OCI-LY1 (cell line): ENCODE measurements at regions not wholly inside any gene's neighbourhood (a gene's known extent, or its start where the extent isn't known, plus 50 kb on each side); places are given as distances from the start of the nearest gene placed in this dataset.

ENCODE experiments used
- H2AFZ ChIP-seq: fragments of 200-600 bp; sonication (generic), shearing (Covaris generic); 2 replicates; pipeline ENCODE4 v1.6.0; 2014; ENCODE audit warnings: antibody characterized with exemption, mild to moderate bottlenecking, low read length
- H3F3A ChIP-seq: fragments of 200-600 bp; sonication (generic), shearing (Covaris generic); 2 replicates; pipeline ENCODE4 v1.6.0; 2014; ENCODE audit warnings: mild to moderate bottlenecking, antibody characterized with exemption, low read length, moderate library complexity; ENCODE audit not compliant: insufficient read depth
- H3K27ac ChIP-seq: fragments of 200-600 bp; sonication (generic); 2 replicates; pipeline ENCODE4 v1.5.1; 2014; ENCODE audit warnings: low read length, mixed run types, mild to moderate bottlenecking, low read depth; ENCODE audit not compliant: poor library complexity, severe bottlenecking
- H3K27me3 ChIP-seq: fragments of 200-600 bp; sonication (generic); 2 replicates; pipeline ENCODE4 v1.6.0; 2014; ENCODE audit warnings: antibody characterized with exemption, mild to moderate bottlenecking, low read length, moderate library complexity; ENCODE audit not compliant: insufficient read depth
- H3K36me3 ChIP-seq: fragments of 200-600 bp; sonication (generic); 2 replicates; pipeline ENCODE4 v1.6.1; 2014; ENCODE audit warnings: mild to moderate bottlenecking, antibody characterized with exemption, low read length, moderate library complexity, mixed read lengths; ENCODE audit not compliant: insufficient read depth
- H3K4me1 ChIP-seq: fragments of 200-600 bp; sonication (generic); 2 replicates; pipeline ENCODE4 v1.5.1; 2014; ENCODE audit warnings: mild to moderate bottlenecking, low read length, moderate library complexity; ENCODE audit not compliant: insufficient read depth, severe bottlenecking
- H3K4me2 ChIP-seq: fragments of 200-600 bp; sonication (generic), shearing (Covaris generic); 2 replicates; pipeline ENCODE4 v1.6.1; 2014; ENCODE audit warnings: low read length
- H3K4me3 ChIP-seq: fragments of 200-600 bp; sonication (generic); 2 replicates; pipeline ENCODE4 v1.5.1; 2014; ENCODE audit warnings: low read length, low read depth, mild to moderate bottlenecking, mixed read lengths; ENCODE audit not compliant: poor library complexity, severe bottlenecking
- H3K79me2 ChIP-seq: fragments of 200-600 bp; shearing (Covaris generic); 2 replicates; pipeline ENCODE4 v1.6.1; 2016; ENCODE audit warnings: mixed run types, low read length, mixed read lengths; ENCODE audit not compliant: insufficient read depth
- H3K9ac ChIP-seq: fragments of 200-600 bp; sonication (generic), shearing (Covaris generic); 2 replicates; pipeline ENCODE4 v1.6.1; 2014; ENCODE audit warnings: mild to moderate bottlenecking, low read length, mixed read lengths
- H3K9me2 ChIP-seq: fragments of 200-600 bp; sonication (generic), shearing (Covaris generic); 2 replicates; pipeline ENCODE4 v1.6.1; 2014; ENCODE audit warnings: low read depth, mild to moderate bottlenecking, low read length, mixed read lengths
- H3K9me3 ChIP-seq: fragments of 200-600 bp; shearing (Covaris generic); 2 replicates; pipeline ENCODE4 v1.6.1; 2014; ENCODE audit warnings: low read length, mixed read lengths
- H4K20me1 ChIP-seq: fragments of 200-600 bp; sonication (generic), shearing (Covaris generic); 2 replicates; pipeline ENCODE4 v1.6.0; 2016; ENCODE audit warnings: mild to moderate bottlenecking, low read length; ENCODE audit not compliant: insufficient read depth
- EZH2 ChIP-seq: fragments of 200-600 bp; sonication (generic), shearing (Covaris generic); IDR thresholded peaks from 2 replicates; pipeline ENCODE4 v1.8.0; 2017; ENCODE audit warnings: borderline replicate concordance, mixed run types, mild to moderate bottlenecking, antibody characterized with exemption, low read length, moderate library complexity, mixed read lengths
- TF ChIP-seq, protein P1 (sequence below): fragments of 200-600 bp; sonication (generic), shearing (Covaris generic); IDR thresholded peaks from 2 replicates; pipeline ENCODE4 v1.5.1; 2017; ENCODE audit warnings: mild to moderate bottlenecking, antibody characterized with exemption, low read length, moderate library complexity, mixed read lengths

- Histone ChIP-seq H3K9me3 (no peaks in the 10 kb centered on the region), H2AFZ (no peak overlapping the region), H3K9me2 (no peaks in the 10 kb centered on the region), H3K9ac (no peak overlapping the region), H3F3A (no peaks in the 10 kb centered on the region), H3K4me3 (no peak overlapping the region), H3K36me3 (no peaks in the 10 kb centered on the region), H3K79me2 (no peaks in the 10 kb centered on the region), H3K27ac (no peak overlapping the region), H3K4me2 (no peak overlapping the region), H4K20me1 (no peaks in the 10 kb centered on the region), H3K4me1 (no peaks in the 10 kb centered on the region), H3K27me3 (no peaks in the 10 kb centered on the region)
- TF ChIP-seq, protein P1, sequence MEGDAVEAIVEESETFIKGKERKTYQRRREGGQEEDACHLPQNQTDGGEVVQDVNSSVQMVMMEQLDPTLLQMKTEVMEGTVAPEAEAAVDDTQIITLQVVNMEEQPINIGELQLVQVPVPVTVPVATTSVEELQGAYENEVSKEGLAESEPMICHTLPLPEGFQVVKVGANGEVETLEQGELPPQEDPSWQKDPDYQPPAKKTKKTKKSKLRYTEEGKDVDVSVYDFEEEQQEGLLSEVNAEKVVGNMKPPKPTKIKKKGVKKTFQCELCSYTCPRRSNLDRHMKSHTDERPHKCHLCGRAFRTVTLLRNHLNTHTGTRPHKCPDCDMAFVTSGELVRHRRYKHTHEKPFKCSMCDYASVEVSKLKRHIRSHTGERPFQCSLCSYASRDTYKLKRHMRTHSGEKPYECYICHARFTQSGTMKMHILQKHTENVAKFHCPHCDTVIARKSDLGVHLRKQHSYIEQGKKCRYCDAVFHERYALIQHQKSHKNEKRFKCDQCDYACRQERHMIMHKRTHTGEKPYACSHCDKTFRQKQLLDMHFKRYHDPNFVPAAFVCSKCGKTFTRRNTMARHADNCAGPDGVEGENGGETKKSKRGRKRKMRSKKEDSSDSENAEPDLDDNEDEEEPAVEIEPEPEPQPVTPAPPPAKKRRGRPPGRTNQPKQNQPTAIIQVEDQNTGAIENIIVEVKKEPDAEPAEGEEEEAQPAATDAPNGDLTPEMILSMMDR, result no peak
- TF ChIP-seq EZH2, result no peak
These were observed 160.7 kb downstream of the IRX5 start for GRCh38 chr16:55091213-55091870.

DNA sequence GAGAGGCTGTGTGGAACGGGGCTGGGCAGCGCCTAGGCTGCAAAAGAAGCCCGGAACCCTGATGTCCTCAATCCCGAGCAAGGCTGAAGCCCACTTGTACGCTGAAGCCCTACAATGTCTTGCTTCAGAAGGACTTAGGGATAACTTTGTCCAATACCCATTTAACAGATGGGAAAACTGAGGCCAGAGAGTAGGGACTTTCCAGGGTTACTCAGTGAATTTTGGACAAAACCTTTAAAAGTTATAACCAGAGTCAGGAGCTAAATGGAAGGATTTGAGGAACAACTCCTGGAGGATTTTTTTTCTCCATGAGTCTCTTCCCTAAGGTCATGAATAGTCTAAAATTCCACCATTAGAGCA lies 161.2 kb downstream of the IRX5 start:
- Histone ChIP-seq H3K27me3 (no peaks in the 10 kb centered on the region), H3K4me2 (no peak overlapping the region), H3K9me3 (no peaks in the 10 kb centered on the region), H3K4me1 (no peaks in the 10 kb centered on the region), H3K36me3 (no peaks in the 10 kb centered on the region), H2AFZ (no peak overlapping the region), H3K9ac (no peak overlapping the region), H3K79me2 (no peaks in the 10 kb centered on the region), H3K27ac (no peak overlapping the region), H3K9me2 (no peaks in the 10 kb centered on the region), H3F3A (no peaks in the 10 kb centered on the region), H3K4me3 (no peak overlapping the region), H4K20me1 (no peaks in the 10 kb centered on the region)
- TF ChIP-seq, protein P1, result no peak
- TF ChIP-seq EZH2, result no peak

- H2AFZ ChIP-seq, result no peak overlapping the region
- no peaks in the 10 kb centered on the region for H3K9me3 ChIP-seq
- H3K4me3 ChIP-seq, result no peak overlapping the region
- no peaks in the 10 kb centered on the region for H3K4me1 ChIP-seq
- H3K27ac ChIP-seq, result no peak overlapping the region
- H3F3A ChIP-seq, result no peaks in the 10 kb centered on the region
- H3K27me3 ChIP-seq, result no peaks in the 10 kb centered on the region
- no peak overlapping the region for H3K9ac ChIP-seq
- H3K79me2 ChIP-seq, result no peaks in the 10 kb centered on the region
- no peaks in the 10 kb centered on the region for H3K36me3 ChIP-seq
- TF ChIP-seq, protein P1, result no peak
- no peak for TF ChIP-seq EZH2
- H4K20me1 ChIP-seq, result no peaks in the 10 kb centered on the region
- no peaks in the 10 kb centered on the region for H3K9me2 ChIP-seq
- H3K4me2 ChIP-seq, result no peak overlapping the region
These were observed 169.4 kb downstream of the IRX5 start for GRCh38 chr16:55100100-55100499.
